ENCODE measurements at regions not wholly inside any gene's neighbourhood (a gene's known extent, or its start where the extent isn't known, plus 50 kb on each side); places are given as distances from the start of the nearest gene placed in this dataset.

DNA sequence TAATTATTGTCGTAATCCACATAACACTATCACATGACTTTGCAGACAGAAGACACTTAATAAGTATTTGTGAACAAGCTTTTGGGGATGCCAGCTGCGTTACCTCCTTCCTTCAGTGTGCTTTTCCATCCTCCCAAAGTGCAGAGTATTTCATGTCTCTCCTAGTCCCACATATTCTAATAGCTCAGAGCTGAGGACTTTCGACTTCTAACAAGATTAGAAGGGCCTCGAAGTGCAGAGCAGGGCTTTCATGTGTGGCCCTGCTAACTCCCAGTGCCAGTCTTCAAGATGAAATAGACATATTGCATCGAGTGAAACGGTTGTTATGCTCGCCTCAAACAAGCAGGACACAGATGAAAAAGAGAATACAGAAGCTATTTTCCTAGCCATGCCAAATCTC lies 125.7 kb upstream of the RNF32 start:
- H3K27me3 ChIP-seq (ENCODE audit: insufficient read depth) = no peaks in the 10 kb centered on the region
- 0 out of 3 replicates have a peak, but pooled peaks cover 2% of the 10 kb centered on the region for H3K36me3 Mint-ChIP-seq (ENCODE audit: low read depth)
- no peaks in the 10 kb centered on the region for H3K36me3 ChIP-seq (ENCODE audit: insufficient read depth)
- H3K27ac Mint-ChIP-seq = no peak overlapping the region
- H3K4me2 ChIP-seq = no peak overlapping the region
- H3K4me3 Mint-ChIP-seq = no peak overlapping the region
- DNase-seq (ENCODE audit: low spot score) = no peak
- no peak overlapping the region for H3K4me3 ChIP-seq
- H3K9me3 Mint-ChIP-seq = peaks cover 6% of the 10 kb centered on the region
- no peaks in the 10 kb centered on the region for H3K79me2 ChIP-seq (replicated peaks; ENCODE audit: insufficient read depth)
- H3K4me1 ChIP-seq (ENCODE audit: insufficient read depth) = no peaks in the 10 kb centered on the region
- peaks cover 11% of the 10 kb centered on the region for H3K27me3 Mint-ChIP-seq (ENCODE audit: insufficient read depth, low read depth, poor library complexity)
- H4K20me1 ChIP-seq (replicated peaks; ENCODE audit: insufficient read depth) = no peaks in the 10 kb centered on the region
- no peak overlapping the region for H3K27ac ChIP-seq (ENCODE audit: low read depth)
- no peak for ATAC-seq
- H3F3A ChIP-seq (replicated peaks; ENCODE audit: low read depth) = no peaks in the 10 kb centered on the region
- TF ChIP-seq JUNB (IDR thresholded peaks at IDR 0.05; ENCODE audit: unreplicated experiment) (no peak), POLR2AphosphoS5 (IDR thresholded peaks at IDR 0.05; ENCODE audit: low read depth) (no peak), NANOG (IDR thresholded peaks at IDR 0.05; ENCODE audit: borderline replicate concordance) (no peak), EZH2 (IDR thresholded peaks at IDR 0.05; ENCODE audit: low read depth, unreplicated experiment) (no peak), ZNF114 (CRISPR knock-in tag; IDR thresholded peaks at IDR 0.05) (no peak)
- TF ChIP-seq, protein P1, sequence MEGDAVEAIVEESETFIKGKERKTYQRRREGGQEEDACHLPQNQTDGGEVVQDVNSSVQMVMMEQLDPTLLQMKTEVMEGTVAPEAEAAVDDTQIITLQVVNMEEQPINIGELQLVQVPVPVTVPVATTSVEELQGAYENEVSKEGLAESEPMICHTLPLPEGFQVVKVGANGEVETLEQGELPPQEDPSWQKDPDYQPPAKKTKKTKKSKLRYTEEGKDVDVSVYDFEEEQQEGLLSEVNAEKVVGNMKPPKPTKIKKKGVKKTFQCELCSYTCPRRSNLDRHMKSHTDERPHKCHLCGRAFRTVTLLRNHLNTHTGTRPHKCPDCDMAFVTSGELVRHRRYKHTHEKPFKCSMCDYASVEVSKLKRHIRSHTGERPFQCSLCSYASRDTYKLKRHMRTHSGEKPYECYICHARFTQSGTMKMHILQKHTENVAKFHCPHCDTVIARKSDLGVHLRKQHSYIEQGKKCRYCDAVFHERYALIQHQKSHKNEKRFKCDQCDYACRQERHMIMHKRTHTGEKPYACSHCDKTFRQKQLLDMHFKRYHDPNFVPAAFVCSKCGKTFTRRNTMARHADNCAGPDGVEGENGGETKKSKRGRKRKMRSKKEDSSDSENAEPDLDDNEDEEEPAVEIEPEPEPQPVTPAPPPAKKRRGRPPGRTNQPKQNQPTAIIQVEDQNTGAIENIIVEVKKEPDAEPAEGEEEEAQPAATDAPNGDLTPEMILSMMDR (conservative IDR thresholded peaks at IDR 0.05; ENCODE audit: low read depth in 2 of 2) = no peak
- TF ChIP-seq, protein P2, sequence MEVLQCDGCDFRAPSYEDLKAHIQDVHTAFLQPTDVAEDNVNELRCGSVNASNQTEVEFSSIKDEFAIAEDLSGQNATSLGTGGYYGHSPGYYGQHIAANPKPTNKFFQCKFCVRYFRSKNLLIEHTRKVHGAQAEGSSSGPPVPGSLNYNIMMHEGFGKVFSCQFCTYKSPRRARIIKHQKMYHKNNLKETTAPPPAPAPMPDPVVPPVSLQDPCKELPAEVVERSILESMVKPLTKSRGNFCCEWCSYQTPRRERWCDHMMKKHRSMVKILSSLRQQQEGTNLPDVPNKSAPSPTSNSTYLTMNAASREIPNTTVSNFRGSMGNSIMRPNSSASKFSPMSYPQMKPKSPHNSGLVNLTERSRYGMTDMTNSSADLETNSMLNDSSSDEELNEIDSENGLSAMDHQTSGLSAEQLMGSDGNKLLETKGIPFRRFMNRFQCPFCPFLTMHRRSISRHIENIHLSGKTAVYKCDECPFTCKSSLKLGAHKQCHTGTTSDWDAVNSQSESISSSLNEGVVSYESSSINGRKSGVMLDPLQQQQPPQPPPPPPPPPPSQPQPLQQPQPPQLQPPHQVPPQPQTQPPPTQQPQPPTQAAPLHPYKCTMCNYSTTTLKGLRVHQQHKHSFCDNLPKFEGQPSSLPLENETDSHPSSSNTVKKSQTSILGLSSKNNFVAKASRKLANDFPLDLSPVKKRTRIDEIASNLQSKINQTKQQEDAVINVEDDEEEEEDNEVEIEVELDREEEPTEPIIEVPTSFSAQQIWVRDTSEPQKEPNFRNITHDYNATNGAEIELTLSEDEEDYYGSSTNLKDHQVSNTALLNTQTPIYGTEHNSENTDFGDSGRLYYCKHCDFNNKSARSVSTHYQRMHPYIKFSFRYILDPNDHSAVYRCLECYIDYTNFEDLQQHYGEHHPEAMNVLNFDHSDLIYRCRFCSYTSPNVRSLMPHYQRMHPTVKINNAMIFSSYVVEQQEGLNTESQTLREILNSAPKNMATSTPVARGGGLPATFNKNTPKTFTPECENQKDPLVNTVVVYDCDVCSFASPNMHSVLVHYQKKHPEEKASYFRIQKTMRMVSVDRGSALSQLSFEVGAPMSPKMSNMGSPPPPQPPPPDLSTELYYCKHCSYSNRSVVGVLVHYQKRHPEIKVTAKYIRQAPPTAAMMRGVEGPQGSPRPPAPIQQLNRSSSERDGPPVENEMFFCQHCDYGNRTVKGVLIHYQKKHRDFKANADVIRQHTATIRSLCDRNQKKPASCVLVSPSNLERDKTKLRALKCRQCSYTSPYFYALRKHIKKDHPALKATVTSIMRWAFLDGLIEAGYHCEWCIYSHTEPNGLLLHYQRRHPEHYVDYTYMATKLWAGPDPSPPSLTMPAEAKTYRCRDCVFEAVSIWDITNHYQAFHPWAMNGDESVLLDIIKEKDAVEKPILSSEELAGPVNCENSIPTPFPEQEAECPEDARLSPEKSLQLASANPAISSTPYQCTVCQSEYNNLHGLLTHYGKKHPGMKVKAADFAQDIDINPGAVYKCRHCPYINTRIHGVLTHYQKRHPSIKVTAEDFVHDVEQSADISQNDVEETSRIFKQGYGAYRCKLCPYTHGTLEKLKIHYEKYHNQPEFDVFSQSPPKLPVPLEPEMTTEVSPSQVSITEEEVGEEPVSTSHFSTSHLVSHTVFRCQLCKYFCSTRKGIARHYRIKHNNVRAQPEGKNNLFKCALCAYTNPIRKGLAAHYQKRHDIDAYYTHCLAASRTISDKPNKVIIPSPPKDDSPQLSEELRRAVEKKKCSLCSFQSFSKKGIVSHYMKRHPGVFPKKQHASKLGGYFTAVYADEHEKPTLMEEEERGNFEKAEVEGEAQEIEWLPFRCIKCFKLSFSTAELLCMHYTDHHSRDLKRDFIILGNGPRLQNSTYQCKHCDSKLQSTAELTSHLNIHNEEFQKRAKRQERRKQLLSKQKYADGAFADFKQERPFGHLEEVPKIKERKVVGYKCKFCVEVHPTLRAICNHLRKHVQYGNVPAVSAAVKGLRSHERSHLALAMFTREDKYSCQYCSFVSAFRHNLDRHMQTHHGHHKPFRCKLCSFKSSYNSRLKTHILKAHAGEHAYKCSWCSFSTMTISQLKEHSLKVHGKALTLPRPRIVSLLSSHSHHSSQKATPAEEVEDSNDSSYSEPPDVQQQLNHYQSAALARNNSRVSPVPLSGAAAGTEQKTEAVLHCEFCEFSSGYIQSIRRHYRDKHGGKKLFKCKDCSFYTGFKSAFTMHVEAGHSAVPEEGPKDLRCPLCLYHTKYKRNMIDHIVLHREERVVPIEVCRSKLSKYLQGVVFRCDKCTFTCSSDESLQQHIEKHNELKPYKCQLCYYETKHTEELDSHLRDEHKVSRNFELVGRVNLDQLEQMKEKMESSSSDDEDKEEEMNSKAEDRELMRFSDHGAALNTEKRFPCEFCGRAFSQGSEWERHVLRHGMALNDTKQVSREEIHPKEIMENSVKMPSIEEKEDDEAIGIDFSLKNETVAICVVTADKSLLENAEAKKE (CRISPR knock-in tag; IDR thresholded peaks at IDR 0.05) = no peak
- TF ChIP-seq, protein P3, sequence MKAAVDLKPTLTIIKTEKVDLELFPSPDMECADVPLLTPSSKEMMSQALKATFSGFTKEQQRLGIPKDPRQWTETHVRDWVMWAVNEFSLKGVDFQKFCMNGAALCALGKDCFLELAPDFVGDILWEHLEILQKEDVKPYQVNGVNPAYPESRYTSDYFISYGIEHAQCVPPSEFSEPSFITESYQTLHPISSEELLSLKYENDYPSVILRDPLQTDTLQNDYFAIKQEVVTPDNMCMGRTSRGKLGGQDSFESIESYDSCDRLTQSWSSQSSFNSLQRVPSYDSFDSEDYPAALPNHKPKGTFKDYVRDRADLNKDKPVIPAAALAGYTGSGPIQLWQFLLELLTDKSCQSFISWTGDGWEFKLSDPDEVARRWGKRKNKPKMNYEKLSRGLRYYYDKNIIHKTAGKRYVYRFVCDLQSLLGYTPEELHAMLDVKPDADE (IDR thresholded peaks at IDR 0.05) = no peak
- no peaks in the 10 kb centered on the region for H3K9me2 ChIP-seq (ENCODE audit: insufficient read depth)
- H3K4me1 Mint-ChIP-seq = peaks cover 3% of the 10 kb centered on the region; the same call in 1 of the 3 replicates
- no peak overlapping the region for H2AFZ ChIP-seq

Measured in GM23338 (cell line).